Stromal cell of bone marrow (primary cell): ENCODE measurements at regions not wholly inside any gene's neighbourhood (a gene's known extent, or its start where the extent isn't known, plus 50 kb on each side); places are given as distances from the start of the nearest gene placed in this dataset.
"Not testable (repeated sequence)": the region's sequence is repeated elsewhere in the genome, so short reads cannot be mapped to it uniquely, and the experiment has no call there.

Experiments used
- DNase-seq: peaks from one replicate; pipeline ENCODE4 v3.0.0-alpha.2; 2012; ENCODE audit warnings: low read depth

GRCh38 chr18:22700920-22701319 lies 232.2 kb upstream of the RBBP8 start:
- DNase-seq = no peak

GRCh38 chr18:22701326-22701725 lies 231.8 kb upstream of the RBBP8 start:
- DNase-seq = no peak

- no peak for DNase-seq
Observed at GRCh38 chr18:22701795-22702194, 231.3 kb upstream of the RBBP8 start.

- no peak for DNase-seq
Observed at GRCh38 chr18:22702806-22703205, 230.3 kb upstream of the RBBP8 start.

GRCh38 chr18:22703883-22704585 lies 229.1 kb upstream of the RBBP8 start:
- no peak for DNase-seq

- DNase-seq = no peak
Observed at GRCh38 chr18:22704586-22704918, 228.6 kb upstream of the RBBP8 start.

- DNase-seq = peak; percentile 76
Observed at GRCh38 chr18:22705328-22705727, 227.8 kb upstream of the RBBP8 start.

GRCh38 chr18:22706025-22706424 lies 227.1 kb upstream of the RBBP8 start:
- DNase-seq = not testable (repeated sequence)

- no peak for DNase-seq
Observed at GRCh38 chr18:22709288-22710060, 223.7 kb upstream of the RBBP8 start.

- no peak for DNase-seq
Observed at GRCh38 chr18:22710673-22711191, 222.4 kb upstream of the RBBP8 start.

- peak; percentile 56 for DNase-seq
Observed at GRCh38 chr18:22711192-22711685, 221.9 kb upstream of the RBBP8 start.

- DNase-seq = no peak
Observed at GRCh38 chr18:22713511-22713910, 219.6 kb upstream of the RBBP8 start.

GRCh38 chr18:22717536-22717935 lies 215.6 kb upstream of the RBBP8 start:
- DNase-seq = not testable (repeated sequence)

GRCh38 chr18:22723221-22723620 lies 209.9 kb upstream of the RBBP8 start:
- DNase-seq = no peak

- no peak for DNase-seq
Observed at GRCh38 chr18:22723773-22724172, 209.4 kb upstream of the RBBP8 start.

- DNase-seq = no peak
Observed at GRCh38 chr18:22726469-22726868, 206.7 kb upstream of the RBBP8 start.

GRCh38 chr18:22728016-22728415 lies 205.1 kb upstream of the RBBP8 start:
- no peak for DNase-seq

- DNase-seq = no peak
Observed at GRCh38 chr18:22728481-22729105, 204.5 kb upstream of the RBBP8 start.

- DNase-seq = no peak
Observed at GRCh38 chr18:22731398-22731797, 201.7 kb upstream of the RBBP8 start.

- DNase-seq = no peak
Observed at GRCh38 chr18:22734105-22734661, 198.9 kb upstream of the RBBP8 start.

- peak; percentile 63 for DNase-seq
Observed at GRCh38 chr18:22734791-22735627, 198.1 kb upstream of the RBBP8 start.

GRCh38 chr18:22737054-22737453 lies 196.1 kb upstream of the RBBP8 start:
- DNase-seq = no peak
